GM12892 (cell line): ENCODE measurements at regions not wholly inside any gene's neighbourhood (a gene's known extent, or its start where the extent isn't known, plus 50 kb on each side); places are given as distances from the start of the nearest gene placed in this dataset.
"Not testable (repeated sequence)": the region's sequence is repeated elsewhere in the genome, so short reads cannot be mapped to it uniquely, and the experiment has no call there.

Source experiments
- DNase-seq: peaks from one replicate; pipeline ENCODE4 v3.0.0; 2011; ENCODE audit not compliant: insufficient read length
- FAIRE-seq: peaks from 2 replicates; lab custom pipeline; 2011; peaks lifted over from hg19 to GRCh38; lab: Jason Lieb, UNC
- POLR2A ChIP-seq: IDR thresholded peaks from 2 replicates; pipeline ENCODE4 v1.6.1; 2011; ENCODE audit warnings: low read depth, low read length, control low read depth
- POLR2AphosphoS5 ChIP-seq: IDR thresholded peaks from 2 replicates; pipeline ENCODE4 v1.6.1; 2011; ENCODE audit warnings: low read depth, low read length, control low read depth
- TAF1 ChIP-seq: IDR thresholded peaks from 2 replicates; pipeline ENCODE4 v1.6.1; 2011; ENCODE audit warnings: low read depth, mild to moderate bottlenecking, control low read depth, low read length, borderline replicate concordance

GRCh38 chr7:20083781-20084180 is 133.4 kb downstream of the MACC1 start:
- FAIRE-seq (peak; percentile 56), DNase-seq (no peak)
- TF ChIP-seq POLR2AphosphoS5 (no peak), POLR2A (no peak), TAF1 (no peak)

- FAIRE-seq (peak; percentile 40), DNase-seq (no peak)
- TF ChIP-seq TAF1 (no peak), POLR2A (no peak), POLR2AphosphoS5 (no peak)
These were observed 138.1 kb downstream of the MACC1 start for GRCh38 chr7:20079080-20079479.

GRCh38 chr7:20076835-20077234 is 140.3 kb downstream of the MACC1 start:
- DNase-seq (no peak), FAIRE-seq (no peak)
- no peak for TF ChIP-seq POLR2AphosphoS5
- no peak for TF ChIP-seq TAF1
- TF ChIP-seq POLR2A, result no peak

GRCh38 chr7:20075992-20076820 is 141.0 kb downstream of the MACC1 start:
- FAIRE-seq (no peak), DNase-seq (no peak)
- TF ChIP-seq POLR2AphosphoS5 (no peak), TAF1 (no peak), POLR2A (no peak)

GRCh38 chr7:20075440-20075839 is 141.7 kb downstream of the MACC1 start:
- no peak for DNase-seq
- FAIRE-seq, result no peak
- TF ChIP-seq TAF1 (no peak), POLR2A (no peak), POLR2AphosphoS5 (no peak)

- FAIRE-seq, DNase-seq: not testable (repeated sequence)
These were observed 149.2 kb downstream of the MACC1 start for GRCh38 chr7:20068004-20068403.

GRCh38 chr7:20064974-20065862 is 152.0 kb downstream of the MACC1 start:
- FAIRE-seq (peak; percentile 80), DNase-seq (peak; percentile 8)
- TF ChIP-seq POLR2A, result no peak
- no peak for TF ChIP-seq POLR2AphosphoS5
- no peak for TF ChIP-seq TAF1

- FAIRE-seq (peak; percentile 53), DNase-seq (no peak)
These were observed 152.8 kb downstream of the MACC1 start for GRCh38 chr7:20064181-20064970.

GRCh38 chr7:20063644-20064043 is 153.5 kb downstream of the MACC1 start:
- DNase-seq (no peak), FAIRE-seq (no peak)
- no peak for TF ChIP-seq TAF1
- no peak for TF ChIP-seq POLR2AphosphoS5
- no peak for TF ChIP-seq POLR2A

More at GRCh38 chr7:20064181-20064970, 152.8 kb downstream of the MACC1 start:
- no peak for TF ChIP-seq POLR2A

- no peak for FAIRE-seq
- no peak for TF ChIP-seq TAF1
- no peak for TF ChIP-seq POLR2AphosphoS5
- no peak for TF ChIP-seq POLR2A
- no peak for DNase-seq
These were observed 154.3 kb downstream of the MACC1 start for GRCh38 chr7:20062932-20063331.

- DNase-seq, result no peak
- FAIRE-seq, result no peak
- TF ChIP-seq TAF1 (no peak), POLR2AphosphoS5 (no peak), POLR2A (no peak)
These were observed 163.7 kb downstream of the MACC1 start for GRCh38 chr7:20053334-20054104.
